ENCODE measurements at regions not wholly inside any gene's neighbourhood (a gene's known extent, or its start where the extent isn't known, plus 50 kb on each side); places are given as distances from the start of the nearest gene placed in this dataset.

GRCh38 chr11:127574478-127574877 lies 573.9 kb upstream of the KIRREL3 start:
- TF ChIP-seq CTCF (IDR thresholded peaks at IDR 0.05; ENCODE audit: low read depth, low read length, poor library complexity, severe bottlenecking) (no peak), EZH2phosphoT487 (IDR thresholded peaks at IDR 0.05; ENCODE audit: borderline replicate concordance, low read length) (no peak)

Data from DOHH2 (cell line).